ENCODE measurements at regions not wholly inside any gene's neighbourhood (a gene's known extent, or its start where the extent isn't known, plus 50 kb on each side); places are given as distances from the start of the nearest gene placed in this dataset.

DNA sequence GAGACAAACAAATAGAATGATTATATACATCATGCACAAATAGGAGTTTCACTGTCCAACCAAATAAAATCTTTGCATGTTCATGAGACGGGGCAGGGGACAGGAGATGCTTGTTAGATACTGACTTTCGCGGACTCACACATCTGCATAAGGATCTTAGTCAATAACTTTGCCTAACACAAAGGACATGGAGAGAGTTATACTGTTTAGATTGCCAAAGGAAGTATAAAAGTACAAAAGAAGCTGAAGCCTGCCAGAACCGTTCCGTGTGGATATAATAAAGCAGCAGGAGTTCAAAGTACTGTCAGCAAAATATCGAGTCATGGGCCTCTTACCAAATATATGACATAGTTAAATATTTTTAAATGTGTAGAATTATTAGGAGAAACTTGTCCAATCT, 1148.4 kb downstream of the EFNA5 start:
- TF ChIP-seq, protein P1, sequence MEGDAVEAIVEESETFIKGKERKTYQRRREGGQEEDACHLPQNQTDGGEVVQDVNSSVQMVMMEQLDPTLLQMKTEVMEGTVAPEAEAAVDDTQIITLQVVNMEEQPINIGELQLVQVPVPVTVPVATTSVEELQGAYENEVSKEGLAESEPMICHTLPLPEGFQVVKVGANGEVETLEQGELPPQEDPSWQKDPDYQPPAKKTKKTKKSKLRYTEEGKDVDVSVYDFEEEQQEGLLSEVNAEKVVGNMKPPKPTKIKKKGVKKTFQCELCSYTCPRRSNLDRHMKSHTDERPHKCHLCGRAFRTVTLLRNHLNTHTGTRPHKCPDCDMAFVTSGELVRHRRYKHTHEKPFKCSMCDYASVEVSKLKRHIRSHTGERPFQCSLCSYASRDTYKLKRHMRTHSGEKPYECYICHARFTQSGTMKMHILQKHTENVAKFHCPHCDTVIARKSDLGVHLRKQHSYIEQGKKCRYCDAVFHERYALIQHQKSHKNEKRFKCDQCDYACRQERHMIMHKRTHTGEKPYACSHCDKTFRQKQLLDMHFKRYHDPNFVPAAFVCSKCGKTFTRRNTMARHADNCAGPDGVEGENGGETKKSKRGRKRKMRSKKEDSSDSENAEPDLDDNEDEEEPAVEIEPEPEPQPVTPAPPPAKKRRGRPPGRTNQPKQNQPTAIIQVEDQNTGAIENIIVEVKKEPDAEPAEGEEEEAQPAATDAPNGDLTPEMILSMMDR (conservative IDR thresholded peaks at IDR 0.05 in 1 of 2, IDR thresholded peaks at IDR 0.05 in 1 of 2; ENCODE audit: extremely low read depth in 1 of 2, insufficient read depth in 1 of 2, low read depth in 1 of 2, low read length in 2 of 2) = no peak
- TF ChIP-seq EZH2 (IDR thresholded peaks at IDR 0.05; ENCODE audit: borderline replicate concordance, low read length) = no peak

Measured in mammary epithelial cell (primary cell).